ENCODE measurements at regions not wholly inside any gene's neighbourhood (a gene's known extent, or its start where the extent isn't known, plus 50 kb on each side); places are given as distances from the start of the nearest gene placed in this dataset.

DNA sequence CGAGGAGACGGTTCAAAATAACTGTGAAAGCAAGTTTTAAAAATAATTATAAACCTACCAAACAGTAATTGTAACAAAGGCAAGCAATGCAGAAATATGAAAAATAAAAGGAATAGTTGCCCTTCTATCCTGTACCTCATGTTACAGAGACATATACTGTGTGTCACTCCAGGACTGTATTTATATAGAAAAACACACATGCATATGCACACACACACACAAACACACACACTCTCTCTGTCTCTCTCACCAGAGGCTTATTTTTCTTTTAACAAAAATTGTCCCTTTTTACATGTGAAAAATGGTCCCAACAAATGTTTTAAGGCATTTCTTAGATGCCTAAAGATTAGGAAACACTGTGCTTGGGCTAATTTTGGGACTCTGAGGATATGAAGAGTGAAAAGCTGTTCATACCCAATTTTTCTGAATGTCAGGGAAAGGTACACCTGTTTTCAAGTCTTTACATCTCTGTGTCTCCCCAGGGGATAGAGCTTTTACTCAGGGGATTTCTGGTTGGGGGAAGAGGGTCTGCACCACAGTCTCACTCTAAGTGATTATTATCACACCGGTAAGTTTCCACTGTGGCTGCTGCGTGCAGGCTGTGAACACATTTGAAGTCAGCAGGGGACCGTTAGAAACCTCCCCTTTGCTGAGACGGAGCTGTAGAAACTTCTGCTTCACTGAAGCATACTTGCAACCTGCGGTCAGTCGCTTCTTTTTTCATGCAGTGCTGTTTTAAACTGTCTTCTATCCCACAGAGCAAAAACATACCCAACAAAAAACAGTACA lies 51.4 kb upstream of the SPAG16 start:
- in situ Hi-C loops (cut with MboI) = no loop called here
- Histone ChIP-seq H3K4me3 (no peak overlapping the region), H3K9ac (no peak overlapping the region), H3K4me1 (ENCODE audit: insufficient read depth) (peaks cover 16% of the 10 kb centered on the region), H3K27me3 (replicated peaks; ENCODE audit: insufficient read depth) (no peaks in the 10 kb centered on the region), H3K4me2 (ENCODE audit: unreplicated experiment) (no peak overlapping the region), H3K79me2 (ENCODE audit: insufficient read depth) (no peaks in the 10 kb centered on the region), H4K20me1 (ENCODE audit: insufficient read depth) (no peaks in the 10 kb centered on the region), H3K27ac (no peak overlapping the region), H2AFZ (peak overlapping the region; percentile 37; the same call in 1 of the 2 replicates), H3F3A (ENCODE audit: insufficient read depth) (peaks cover 14% of the 10 kb centered on the region), H3K9me3 (ENCODE audit: low read depth) (no peaks in the 10 kb centered on the region), H3K9me2 (ENCODE audit: insufficient read depth) (no peaks in the 10 kb centered on the region), H3K36me3 (ENCODE audit: low read depth) (no peaks in the 10 kb centered on the region)
- 60 to 63% methylated on average over 8 of the region's 8 CpGs for WGBS, 2 experiments (ENCODE audit: low coverage in 1 of 2, low lambda C conversion rate in 2 of 2, missing lambda C conversion rate in 2 of 2)
- TF ChIP-seq EZH2phosphoT487 (IDR thresholded peaks at IDR 0.05; ENCODE audit: insufficient read depth, low read depth) = no peak
- no peak for TF ChIP-seq EZH2 (IDR thresholded peaks at IDR 0.05; ENCODE audit: insufficient read depth, poor library complexity, severe bottlenecking)
- no peak for DNase-seq

DNA sequence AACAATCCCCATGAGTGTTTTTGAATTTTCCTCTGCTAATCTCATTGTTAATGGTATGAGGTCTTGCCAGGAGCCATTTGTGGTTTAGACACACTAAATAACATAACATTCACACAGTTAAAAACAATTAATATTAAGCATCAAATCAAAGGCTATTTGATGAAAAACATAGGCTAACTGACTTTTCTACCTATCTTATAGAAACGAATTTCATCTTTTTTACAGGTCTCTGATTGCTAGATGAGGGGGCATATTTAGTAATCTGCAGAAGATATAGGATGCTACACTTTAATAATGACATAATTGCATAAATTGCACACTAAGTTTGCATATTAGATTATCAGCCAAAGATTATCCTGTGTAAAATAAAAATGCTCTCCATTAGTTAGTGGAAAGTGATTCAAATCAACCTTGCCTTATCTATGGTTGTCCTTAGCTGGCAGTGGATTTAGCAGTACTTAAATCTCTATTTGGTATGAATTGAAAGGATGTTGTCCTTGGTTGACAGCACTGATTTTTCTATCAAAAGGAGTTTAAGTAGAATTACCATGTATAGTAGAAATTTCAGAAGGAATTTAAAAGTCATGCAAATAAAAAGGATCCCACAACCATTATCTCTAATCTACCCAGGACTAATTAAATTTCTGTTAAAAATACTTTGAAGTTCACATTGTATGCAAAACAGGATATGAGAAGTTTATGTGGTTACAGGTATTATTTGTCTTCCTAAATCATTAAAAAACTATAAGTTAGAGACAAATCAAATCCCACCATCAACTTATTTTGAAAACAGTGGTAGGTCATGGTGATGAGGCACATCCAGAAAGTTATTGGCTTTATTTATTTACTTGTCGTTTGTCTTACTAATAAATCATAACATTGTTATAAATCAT lies 50.6 kb upstream of the SPAG16 start:
- in situ Hi-C loops (cut with MboI) = no loop called here
- Histone ChIP-seq H2AFZ (0 out of 2 replicates have a peak overlapping the region, but pooled peaks have one; percentile 37), H3K4me1 (ENCODE audit: insufficient read depth) (peaks cover 25% of the 10 kb centered on the region)

More for the DNA sequence above, 50.6 kb upstream of the SPAG16 start:
- H3K79me2 ChIP-seq (ENCODE audit: insufficient read depth) = no peaks in the 10 kb centered on the region
- no peaks in the 10 kb centered on the region for H3K36me3 ChIP-seq (ENCODE audit: low read depth)
- H3K4me2 ChIP-seq (ENCODE audit: unreplicated experiment) = no peak overlapping the region
- peaks cover 19% of the 10 kb centered on the region for H3F3A ChIP-seq (ENCODE audit: insufficient read depth)
- no peaks in the 10 kb centered on the region for H3K9me3 ChIP-seq (ENCODE audit: low read depth)
- no peaks in the 10 kb centered on the region for H3K9me2 ChIP-seq (ENCODE audit: insufficient read depth)
- no peak for DNase-seq
- no peaks in the 10 kb centered on the region for H4K20me1 ChIP-seq (ENCODE audit: insufficient read depth)
- H3K4me3 ChIP-seq = no peak overlapping the region
- 63 to 75% methylated on average over 2 of the region's 2 CpGs for WGBS, 2 experiments (ENCODE audit: low coverage in 1 of 2, low lambda C conversion rate in 2 of 2, missing lambda C conversion rate in 2 of 2)
- TF ChIP-seq EZH2 (IDR thresholded peaks at IDR 0.05; ENCODE audit: insufficient read depth, poor library complexity, severe bottlenecking) (no peak), EZH2phosphoT487 (IDR thresholded peaks at IDR 0.05; ENCODE audit: insufficient read depth, low read depth) (no peak)
- no peak overlapping the region for H3K27ac ChIP-seq
- no peak overlapping the region for H3K9ac ChIP-seq
- no peaks in the 10 kb centered on the region for H3K27me3 ChIP-seq (replicated peaks; ENCODE audit: insufficient read depth)
